Posterior vena cava (tissue), 2 donors: ENCODE measurements at regions not wholly inside any gene's neighbourhood (a gene's known extent, or its start where the extent isn't known, plus 50 kb on each side); places are given as distances from the start of the nearest gene placed in this dataset.
"Not testable (repeated sequence)": the region's sequence is repeated elsewhere in the genome, so short reads cannot be mapped to it uniquely, and the experiment has no call there.

ENCODE experiments used
- DNase-seq: peaks from one replicate; pipeline ENCODE4 v3.0.0-alpha.2; 2020; ENCODE audit warnings: low spot score
- intact Hi-C, 2 donors: fragments of 100-400 bp; cut with DNase I; formaldehyde crosslinking; loops; one replicate each; pipeline versions ENCODE4 v1.14.1 to v1.14.2; 2022 to 2023
- donor health status: DM: yes; HTN: yes; CAD: no.
- donor health status: DM: yes; HTN: yes; CAD: no.

DNA sequence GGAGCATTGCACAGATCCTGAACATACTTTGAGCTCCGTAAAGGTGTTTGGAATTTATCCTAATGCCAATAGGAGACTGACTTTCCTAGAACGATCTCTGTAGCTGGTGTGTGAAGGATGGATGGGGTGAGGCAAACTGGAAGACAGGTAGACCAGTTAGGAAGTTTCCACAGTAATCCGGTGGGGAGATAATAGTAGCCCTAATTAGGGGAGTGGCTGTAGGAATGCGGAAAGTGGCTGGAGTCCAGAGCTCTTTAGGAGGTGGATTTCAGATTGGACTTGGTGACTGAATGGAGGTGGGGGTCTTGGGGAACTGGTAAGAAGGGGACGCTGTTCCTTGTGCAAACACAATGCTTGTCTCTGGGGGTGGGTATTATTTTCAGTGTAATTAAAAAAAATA lies 146.3 kb downstream of the SOX4 start:
- DNase-seq = no peak

DNA sequence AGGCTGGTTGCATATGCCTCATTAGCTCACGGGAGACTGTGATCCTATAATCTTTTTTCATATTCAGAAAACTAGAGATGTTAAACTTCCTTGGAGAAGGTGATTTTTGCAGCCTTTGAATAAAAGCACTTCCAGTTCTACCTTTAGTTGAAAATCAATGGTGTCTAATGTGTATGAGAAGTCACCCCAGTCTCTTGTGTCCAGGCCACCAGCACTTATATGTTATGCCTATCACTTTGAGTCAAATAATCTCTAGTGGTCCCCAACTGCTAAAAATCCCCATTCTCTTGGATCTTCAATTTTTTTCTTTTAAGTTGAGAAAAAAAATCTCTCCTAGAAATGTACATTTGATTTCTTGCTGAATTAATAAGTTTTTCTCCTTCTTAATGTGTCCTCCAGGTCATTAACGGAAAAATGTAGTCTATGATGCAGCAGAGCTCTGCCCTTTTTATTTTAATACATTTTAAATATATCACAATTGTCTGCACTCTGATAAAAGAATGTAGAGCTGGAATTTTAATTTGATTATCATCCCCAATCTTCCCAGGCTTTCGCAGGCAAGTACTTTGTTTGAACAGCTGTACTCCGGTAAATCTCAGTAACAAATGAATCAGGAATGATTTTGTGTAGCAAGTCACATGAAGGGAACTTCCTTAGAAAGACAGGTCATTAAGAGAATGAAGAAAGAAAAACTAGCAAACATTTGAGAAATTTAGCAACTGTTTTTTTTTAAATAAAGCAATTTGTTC lies 147.0 kb downstream of the SOX4 start:
- intact Hi-C loops = no loop called here
- no peak for DNase-seq

More for the DNA sequence above, 146.3 kb downstream of the SOX4 start:
- intact Hi-C loops = no loop called here

DNA sequence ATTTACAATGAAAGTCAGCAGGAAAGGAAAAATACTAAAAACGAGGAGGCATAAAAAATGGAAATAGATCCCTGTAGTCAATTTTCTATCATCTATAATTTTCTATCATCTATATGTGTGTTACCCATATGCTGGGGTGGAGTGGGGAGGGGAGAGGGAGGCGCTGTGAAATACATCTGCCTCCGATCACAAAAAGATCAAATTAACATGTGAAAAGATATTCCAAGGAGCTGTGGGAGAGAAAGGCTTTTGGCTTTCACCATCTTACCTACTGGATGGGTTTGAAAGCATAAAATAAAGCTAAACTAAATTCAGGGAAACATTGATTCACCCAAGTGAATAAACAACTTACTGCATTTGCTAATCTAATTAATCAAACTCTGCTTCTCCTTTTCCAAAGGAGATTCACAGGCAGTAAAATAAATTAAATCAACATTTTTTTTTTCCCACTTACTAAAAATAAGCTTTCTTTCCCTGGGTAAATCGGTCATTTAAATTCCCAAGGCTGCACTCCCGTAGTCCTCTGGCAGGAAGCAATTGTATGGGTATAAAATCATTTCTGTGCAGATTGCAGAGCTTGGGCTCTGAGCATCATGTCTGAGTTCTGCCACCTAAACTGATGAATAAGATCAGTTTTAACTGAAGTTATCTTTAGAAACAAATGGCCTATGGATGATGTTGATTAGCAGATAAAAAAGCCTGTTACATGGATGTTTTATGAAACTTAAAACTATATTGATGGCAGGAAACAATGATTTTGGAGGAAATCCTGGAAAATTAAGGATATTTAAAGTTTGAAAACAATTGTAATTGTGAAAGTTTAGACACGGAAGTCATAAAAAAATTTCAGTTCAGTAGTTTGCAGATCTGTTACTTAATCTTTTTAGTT lies 147.9 kb downstream of the SOX4 start:
- no peak for DNase-seq
- intact Hi-C loops = no loop called here

DNA sequence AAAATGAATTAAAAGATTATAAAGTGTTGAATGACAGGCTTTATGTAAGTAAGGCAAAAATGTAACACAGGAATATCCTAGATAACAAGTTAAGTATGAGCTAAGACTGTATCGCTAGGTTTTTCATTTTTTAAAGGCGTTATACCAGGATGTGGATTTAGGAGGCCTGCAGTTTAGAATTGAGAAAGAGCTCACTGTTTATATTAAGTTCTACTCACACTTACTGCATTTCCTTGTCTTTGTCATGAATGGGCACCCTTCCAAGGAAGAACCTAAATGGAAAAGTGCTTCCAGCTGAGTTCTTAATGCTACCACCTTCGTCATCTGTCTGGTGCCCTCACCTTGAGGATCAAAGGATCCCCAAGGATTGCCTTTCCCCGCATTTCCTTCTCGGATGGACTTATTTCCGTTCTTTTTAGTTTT lies 148.7 kb downstream of the SOX4 start:
- intact Hi-C loops = no loop called here
- no peak for DNase-seq

DNA sequence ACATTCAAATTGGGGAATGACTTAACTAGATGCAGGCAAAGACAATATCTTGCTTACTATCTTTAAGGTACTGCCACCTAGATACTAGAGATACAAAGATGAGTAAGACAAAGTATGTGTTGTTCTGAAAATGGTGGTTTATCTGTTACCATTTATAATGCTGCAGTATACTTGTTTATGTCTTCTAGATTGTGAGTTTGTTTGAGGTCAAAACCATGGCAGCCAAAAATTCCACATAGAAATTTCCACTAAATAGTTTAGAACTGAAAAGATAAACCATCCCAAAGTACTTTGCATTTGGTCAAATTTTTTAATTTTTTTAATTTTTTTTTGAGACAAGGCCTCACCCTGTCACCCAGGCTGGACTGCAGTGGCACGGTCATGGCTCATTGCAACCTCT lies 150.8 kb downstream of the SOX4 start:
- intact Hi-C loops = no loop called here
- no peak for DNase-seq

DNA sequence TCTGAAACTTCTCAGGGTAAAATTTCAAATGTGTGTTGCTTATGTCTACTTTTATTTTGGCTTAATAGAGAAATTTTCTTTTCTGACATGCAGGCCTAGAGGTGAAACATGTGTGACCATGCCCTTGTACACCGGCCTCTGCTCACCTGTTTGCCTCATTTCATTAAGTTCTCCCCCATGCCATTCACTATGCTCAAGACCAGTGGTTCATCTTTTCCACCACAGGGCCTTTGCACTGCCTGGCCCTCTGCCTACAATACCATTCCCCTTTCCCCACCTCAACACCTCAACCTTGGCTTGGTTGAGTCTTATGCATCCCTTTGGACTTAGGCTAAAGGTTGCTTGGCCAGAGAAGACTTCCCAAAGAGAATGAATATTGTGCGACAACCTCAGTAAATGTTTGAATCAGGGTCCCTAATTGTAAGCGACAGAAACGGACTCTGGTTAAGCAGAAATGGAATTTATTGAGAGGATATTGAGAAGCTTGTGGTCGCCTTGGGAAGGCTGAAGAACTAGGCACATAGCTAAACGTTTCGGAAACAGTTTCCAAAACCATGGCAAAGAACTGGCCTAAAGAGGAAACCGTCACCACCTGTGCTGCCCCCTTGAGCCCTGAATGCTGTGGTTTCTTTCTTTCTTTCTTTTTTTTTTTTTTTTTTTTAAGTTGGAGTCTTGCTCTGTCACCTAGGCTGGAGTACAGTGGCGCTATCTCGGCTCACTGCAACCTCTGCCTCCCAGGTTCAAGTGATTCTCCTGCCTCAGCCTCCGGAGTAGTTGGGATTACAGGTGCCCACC lies 152.2 kb downstream of the SOX4 start:
- no peak for DNase-seq
- intact Hi-C loops = no loop called here

DNA sequence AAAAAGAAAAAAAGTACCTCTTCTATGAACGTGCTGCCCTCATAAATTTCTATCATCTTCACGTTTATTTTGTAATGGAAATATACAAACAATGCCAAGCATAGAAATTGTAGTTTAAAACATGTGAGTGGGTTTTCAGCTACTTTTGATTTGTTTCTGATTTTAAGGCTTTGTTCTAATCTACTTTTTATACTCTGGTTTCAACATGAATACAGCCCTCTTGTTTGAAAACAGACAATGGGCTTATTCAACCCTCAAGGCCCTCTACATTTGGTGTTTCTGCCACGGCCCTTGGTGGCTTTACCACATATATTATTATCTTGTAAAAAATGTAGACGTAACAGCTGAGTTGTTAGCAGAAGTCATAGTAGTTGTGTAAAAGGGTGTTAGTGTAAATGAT lies 153.9 kb downstream of the SOX4 start:
- intact Hi-C loops = no loop called here
- no peak for DNase-seq

DNA sequence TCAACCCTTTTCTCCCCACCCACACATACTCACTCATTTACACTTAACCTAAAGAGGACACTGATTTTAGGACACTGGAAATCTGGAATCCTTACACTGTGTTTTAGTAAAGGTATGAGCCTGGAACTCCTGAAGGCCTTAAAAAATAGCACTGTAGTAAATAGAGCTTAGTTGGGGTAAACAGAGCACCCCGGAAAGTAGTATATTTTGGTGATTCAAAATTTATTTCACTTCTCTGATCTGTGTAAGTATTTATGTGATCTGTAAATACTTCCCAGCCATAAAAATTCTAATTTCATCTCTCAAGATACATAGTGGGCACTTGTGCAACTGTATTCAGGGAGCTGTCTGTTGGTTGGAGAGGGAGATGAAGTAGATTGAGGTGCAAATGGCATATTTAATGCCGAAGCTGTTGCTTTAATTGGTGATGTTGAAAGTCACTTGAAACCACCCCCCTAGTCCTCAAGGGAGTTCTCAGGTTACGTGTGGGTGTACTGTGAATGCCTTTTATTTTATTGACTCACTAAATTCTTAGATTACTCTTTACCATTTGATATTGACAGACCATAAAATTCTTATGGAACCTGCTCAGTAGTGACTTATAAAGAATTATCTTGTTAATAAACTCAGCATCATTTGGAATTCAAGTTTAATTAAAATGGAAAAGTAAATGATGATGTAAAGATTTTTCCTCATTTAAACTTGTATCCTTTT lies 154.9 kb downstream of the SOX4 start:
- DNase-seq = no peak
- intact Hi-C loops = no loop called here

DNA sequence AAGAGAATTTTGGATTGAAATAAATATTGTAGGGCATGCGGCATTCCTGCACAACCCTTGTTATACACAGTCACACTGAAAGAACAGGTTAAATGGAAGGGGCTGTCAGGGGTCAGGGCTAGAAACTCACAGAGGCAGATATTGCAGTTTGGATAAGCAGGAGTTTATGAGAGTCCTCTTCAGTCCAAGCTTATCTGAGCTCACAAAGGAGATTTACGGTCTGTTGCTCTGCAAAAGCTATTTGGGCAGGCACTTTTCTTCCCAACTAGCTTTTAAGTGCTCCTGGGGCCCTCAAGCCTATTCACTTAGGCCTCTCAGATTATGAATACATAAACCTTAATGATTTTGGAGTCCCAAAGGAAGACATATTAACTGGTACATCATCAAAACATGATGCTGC lies 156.2 kb downstream of the SOX4 start:
- intact Hi-C loops = no loop called here

DNA sequence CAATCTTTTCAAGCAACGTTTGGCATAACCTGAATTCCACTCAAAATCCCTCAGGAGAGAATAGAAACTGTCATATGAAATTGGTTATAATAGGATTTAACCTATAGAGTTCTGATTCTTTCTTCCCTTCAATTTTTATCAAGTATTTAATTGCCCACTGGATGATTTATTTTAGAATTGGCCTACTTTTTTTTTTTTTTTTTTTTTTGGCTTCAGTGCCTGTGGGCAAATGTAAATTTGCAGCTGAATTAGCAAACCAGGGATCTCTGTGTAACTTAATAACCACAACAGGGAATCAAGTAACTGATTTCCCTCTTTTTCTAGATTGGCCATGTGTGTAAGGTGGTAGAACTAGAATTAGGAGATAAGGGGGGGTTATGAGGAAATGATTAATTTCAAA lies 157.0 kb downstream of the SOX4 start:
- intact Hi-C loops = no loop called here
- DNase-seq = no peak

More for the DNA sequence above, 156.2 kb downstream of the SOX4 start:
- DNase-seq = no peak

DNA sequence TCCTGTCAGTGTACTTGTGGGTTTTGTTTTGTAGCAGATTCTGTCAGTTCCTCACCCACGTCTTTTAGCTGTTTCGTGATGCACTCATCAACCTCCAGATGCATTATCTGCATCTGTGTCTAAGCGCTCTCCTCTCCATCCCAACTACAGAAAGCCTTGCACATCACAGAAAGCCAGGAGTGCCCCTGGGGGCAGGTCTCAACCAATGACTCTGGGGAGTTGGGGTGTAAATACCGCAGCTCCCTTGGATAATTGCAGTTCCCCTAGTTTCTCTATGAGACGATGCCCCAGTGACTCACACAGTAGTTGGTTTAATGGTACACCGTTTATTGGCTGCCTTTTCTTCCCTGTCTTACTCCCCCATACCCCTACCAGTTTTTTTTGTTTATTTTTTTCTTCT lies 158.1 kb downstream of the SOX4 start:
- intact Hi-C loops = no loop called here
- no peak for DNase-seq

DNA sequence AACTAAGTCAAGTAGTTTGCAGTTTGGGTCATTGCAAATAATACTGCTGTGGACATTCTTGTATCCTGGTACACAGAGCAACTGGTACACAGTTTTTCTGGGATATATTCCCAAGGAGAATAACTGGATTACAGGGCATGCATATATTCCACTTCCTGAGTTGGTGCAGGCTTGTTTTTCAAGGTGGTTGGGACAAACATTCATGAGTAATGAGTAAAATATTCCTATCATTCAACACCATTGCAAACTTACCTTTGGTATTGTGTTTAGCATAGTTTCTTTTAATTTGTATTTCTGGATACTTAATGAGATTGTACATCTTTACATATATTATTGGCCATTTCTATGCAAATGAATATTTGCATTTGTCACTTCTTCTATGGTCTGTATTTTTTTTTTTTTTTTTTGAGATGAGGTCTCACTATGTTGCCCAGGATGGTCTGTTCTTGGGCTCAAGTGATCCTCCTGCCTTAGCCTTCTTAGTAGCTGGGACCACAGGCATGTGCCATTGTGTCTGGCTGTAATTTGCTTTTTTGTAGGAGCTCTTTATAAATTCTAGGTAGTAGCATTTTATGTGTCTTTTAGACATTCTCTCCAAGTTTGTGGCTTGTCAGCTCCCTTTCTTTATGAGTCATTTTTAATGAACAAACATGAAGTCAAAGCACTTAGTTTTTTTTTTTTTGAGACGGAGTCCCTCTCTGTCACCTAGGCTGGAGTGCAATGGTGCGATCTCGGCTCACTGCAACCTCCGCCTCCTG lies 158.7 kb downstream of the SOX4 start:
- intact Hi-C loops = no loop called here
- DNase-seq = no peak

DNA sequence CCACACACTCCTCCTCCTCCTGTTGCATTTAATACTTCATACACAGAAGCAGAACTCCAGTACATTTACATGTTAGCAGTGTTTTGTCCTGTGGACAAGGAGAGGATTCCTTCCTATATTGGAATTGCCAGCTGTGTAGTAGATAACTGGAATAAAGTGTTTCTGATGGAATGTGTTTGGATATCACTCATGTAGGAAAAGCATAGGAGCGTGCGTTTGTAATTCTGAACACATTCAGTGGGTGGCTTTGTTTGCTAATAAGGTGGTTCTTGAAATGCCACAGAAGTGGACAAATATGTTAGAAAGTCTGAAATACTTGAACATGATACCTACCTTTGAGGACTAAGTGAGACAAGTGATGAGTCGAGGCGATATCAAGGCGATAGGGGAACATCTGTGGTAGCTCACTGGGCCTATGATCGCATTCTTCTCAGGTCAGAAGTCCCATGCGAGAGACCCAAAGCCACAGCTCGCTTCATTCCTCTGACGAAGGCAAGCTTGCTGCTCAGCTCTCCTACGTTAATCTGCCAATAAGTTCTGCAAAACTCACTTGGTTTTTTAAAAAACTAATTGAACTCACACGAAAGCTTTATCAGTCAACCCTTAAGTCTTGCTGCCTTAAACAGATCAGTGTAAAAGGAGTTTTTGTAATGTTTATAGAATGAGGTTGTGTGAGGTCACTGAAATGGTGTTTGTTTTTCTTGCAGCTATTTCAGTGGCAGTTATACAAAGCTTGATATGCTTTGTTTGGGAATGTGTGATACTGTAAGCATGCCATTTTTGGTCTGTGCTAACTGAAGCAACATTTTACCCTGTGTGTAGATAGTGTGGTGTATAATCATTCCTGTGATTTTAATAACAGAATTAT lies 159.9 kb downstream of the SOX4 start:
- intact Hi-C loops = no loop called here
- DNase-seq = no peak

DNA sequence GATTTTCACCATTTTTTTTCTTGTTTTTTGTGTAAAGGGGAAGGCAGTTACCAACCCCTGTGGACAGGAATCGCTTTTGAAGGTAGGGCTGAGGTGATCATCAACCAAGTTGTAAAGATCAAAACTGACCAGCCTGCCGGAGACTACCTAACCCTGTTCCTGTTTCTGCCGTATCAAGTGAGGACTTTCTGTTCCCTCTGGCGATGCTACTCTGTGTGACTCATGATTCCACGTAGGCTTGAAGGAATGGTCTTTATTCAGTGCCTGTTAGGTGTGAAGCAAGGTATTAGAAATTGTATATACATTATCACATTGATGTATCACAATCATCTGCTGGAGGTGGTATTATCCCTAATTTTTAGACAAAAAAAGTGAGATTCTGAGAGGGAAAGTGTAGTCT lies 161.3 kb downstream of the SOX4 start:
- DNase-seq = no peak
- intact Hi-C loops = no loop called here

DNA sequence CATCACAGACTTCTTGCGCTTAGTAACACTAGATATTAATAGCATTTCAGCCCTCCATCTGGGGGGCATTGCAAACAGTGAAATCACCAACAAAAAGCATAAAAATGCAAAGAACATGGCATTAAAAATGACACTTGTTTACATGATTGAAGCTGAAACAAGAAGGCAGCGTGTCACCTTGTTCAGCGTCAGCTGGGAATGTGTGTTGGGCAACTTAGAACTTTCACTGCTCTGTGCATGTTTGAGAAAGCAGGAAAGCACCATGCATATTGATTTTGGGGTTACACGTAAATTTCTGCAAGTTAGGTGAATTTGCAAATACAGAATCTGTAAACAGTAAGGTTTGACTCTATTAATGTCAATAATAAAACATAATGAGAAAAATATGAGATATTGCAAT lies 162.9 kb downstream of the SOX4 start:
- DNase-seq = no peak
- intact Hi-C loops = no loop called here

DNA sequence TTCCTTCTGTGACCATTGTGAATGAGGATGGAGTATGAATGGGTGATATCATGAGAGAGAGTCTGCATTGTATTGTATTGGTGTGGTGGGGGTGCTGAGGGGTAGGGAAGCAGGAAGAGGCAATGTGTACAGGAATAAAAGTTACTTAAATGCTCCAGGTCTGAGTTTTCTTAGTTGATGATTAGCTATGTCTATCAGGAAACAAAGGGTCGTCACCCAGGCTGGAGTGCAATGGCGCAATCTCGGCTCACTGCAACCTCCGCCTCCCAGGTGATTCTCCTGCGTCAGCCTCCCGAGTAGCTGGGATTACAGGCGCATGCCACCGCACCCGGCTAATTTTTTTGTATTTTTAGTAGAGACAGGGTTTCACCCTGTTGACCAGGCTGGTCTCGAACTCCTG lies 163.8 kb downstream of the SOX4 start:
- intact Hi-C loops, DNase-seq: not testable (repeated sequence)

DNA sequence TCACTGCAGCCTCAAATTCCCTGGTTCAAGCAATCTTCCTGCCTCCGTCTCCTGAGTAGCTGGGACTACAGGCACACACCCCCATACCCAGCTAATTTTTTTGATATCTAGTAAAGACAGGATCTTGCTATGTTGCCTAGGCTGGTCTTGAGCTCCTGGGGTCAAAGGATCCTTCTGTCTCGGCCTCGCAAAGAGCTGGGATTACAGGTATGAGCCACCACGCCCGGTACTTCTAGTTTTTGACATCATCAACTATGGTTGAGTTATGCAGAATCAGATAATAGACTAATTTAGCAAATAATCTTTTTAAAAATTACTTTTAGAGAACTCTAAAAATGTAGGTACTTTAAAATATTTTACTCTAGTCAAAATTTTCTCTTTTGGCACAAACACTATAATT lies 166.2 kb downstream of the SOX4 start:
- intact Hi-C loops = no loop called here
- no peak for DNase-seq
